ENCODE measurements at regions not wholly inside any gene's neighbourhood (a gene's known extent, or its start where the extent isn't known, plus 50 kb on each side); places are given as distances from the start of the nearest gene placed in this dataset.
"Not testable (repeated sequence)": the region's sequence is repeated elsewhere in the genome, so short reads cannot be mapped to it uniquely, and the experiment has no call there.

DNA sequence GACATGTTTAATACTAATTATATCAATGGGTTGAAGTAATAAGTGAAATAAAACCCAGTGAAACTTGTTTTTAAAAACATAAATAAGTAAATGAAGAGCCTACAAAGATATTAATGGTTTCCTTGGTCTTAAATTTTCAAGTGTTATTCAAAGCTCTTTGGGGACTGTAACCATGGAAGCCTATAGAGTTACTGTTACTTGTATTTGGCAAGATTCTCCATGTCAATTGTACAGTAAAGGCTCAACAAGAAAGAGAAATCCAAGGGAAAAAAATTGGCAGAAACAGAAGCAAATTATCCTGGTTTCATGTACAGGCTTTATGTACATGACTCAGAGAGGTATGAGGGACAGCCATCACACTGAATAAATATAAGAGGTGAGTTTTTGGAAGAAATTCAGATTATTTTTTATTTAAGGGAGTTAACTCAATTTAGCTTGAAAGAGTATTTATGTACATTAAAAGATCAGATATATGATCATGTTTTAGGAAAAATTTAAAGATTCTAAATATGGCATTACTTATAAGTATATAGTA is 151.1 kb upstream of the HMGA2 start:
- no peak for DNase-seq
- Histone ChIP-seq H3K27me3 (no peaks in the 10 kb centered on the region), H3K9me3 (no peaks in the 10 kb centered on the region), H3K4me1 (no peaks in the 10 kb centered on the region), H3K36me3 (no peaks in the 10 kb centered on the region), H3K27ac (no peak overlapping the region), H3K4me3 (no peak overlapping the region)
- intact Hi-C loops (cut with DNase I): loop anchor here (10.0 kb wide), 1 partner anchor 68 kb away; no protein-coding TSS in a partner anchor
- TF ChIP-seq POLR2A (IDR thresholded peaks at IDR 0.05): no peak
- TF ChIP-seq CTCF (IDR thresholded peaks at IDR 0.05): no peak

DNA sequence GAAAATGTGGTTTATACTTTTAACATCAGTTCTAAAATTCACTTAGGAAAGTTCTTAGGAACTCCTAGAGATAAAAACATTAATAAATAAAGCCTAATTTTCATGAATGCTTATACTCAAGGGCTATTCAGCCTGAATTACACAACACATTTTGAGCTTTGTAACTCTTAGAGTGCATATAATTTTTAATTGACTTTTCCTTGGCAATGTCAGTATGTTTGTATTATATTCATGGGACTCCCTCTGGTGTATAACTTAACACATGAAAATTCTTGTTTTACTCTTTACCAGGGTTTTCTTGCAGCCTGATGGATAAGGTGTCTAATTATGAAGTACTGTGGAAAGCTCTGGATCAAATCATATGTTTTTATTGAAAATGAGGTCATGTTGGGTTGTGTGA is 150.6 kb upstream of the HMGA2 start:
- TF ChIP-seq CTCF (IDR thresholded peaks at IDR 0.05) (peak in 2 of 6 experiments; percentile 15 to 56), POLR2A (IDR thresholded peaks at IDR 0.05) (no peak)
- no peak overlapping the region for H3K27ac ChIP-seq
- H3K36me3 ChIP-seq: no peaks in the 10 kb centered on the region
- no peak for DNase-seq
- no peaks in the 10 kb centered on the region for H3K27me3 ChIP-seq
- no peaks in the 10 kb centered on the region for H3K9me3 ChIP-seq
- H3K4me3 ChIP-seq: no peak overlapping the region
- no peaks in the 10 kb centered on the region for H3K4me1 ChIP-seq
- intact Hi-C loops (cut with DNase I): loop anchor here (10.0 kb wide), 1 partner anchor 69 kb away; no protein-coding TSS in a partner anchor

DNA sequence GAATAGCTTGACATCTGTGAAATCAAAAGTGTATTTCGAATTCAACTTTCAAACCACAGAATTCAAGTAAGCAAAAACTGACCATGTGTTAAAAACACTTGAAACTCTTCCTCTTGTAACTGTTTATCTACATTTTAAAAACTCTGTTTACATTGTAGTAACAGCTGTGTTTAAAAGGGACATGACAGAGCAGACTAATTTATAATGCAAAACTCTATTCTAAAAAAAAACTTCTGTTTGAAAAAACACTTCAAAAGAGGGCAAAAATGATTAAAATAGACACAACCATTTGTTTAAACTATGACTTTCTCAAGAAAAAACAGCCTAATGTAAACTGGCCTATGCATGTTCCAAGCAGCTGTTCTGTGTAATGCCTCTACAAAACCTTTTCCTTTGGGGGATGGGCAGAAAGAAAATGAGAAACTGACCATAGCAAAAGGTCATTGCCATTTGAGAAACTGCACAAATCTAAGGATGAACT is 149.1 kb upstream of the HMGA2 start:
- TF ChIP-seq POLR2A (IDR thresholded peaks at IDR 0.05): no peak
- TF ChIP-seq CTCF (IDR thresholded peaks at IDR 0.05): no peak
- WGBS, 2 donors: 33 to 59% methylated on average over 1 of the region's 1 CpG

DNA sequence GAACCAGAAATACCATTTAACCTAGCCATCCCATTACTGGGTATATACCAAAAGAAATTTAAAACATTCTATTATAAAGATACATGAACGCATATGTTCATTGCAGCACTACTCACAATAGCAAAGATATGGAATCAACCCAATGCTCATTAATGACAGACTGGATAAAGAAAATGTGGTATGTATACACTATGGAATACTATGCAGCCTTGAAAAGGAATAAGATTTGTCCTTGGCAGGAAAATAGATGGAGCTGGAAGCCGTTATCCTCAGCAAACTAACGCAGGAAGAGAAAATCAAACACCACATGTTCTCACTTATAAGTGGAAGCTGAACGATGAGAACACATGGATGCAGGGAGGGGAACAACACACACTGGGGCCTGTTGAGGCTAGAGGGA is 146.1 kb upstream of the HMGA2 start:
- intact Hi-C loops (cut with DNase I): loop anchor here (10.0 kb wide), 1 partner anchor 73 kb away; no protein-coding TSS in a partner anchor
- H3K27ac ChIP-seq, H3K9me3 ChIP-seq, H3K27me3 ChIP-seq, H3K4me3 ChIP-seq, DNase-seq, H3K4me1 ChIP-seq, H3K36me3 ChIP-seq: not testable (repeated sequence)
- 91% methylated on average over 4 of the region's 4 CpGs for WGBS, 2 donors

More for the DNA sequence above, 149.1 kb upstream of the HMGA2 start:
- DNase-seq: no peak
- no peak overlapping the region for H3K4me3 ChIP-seq
- H3K9me3 ChIP-seq: no peaks in the 10 kb centered on the region
- intact Hi-C loops (cut with DNase I): loop anchor here (10.0 kb wide), 1 partner anchor 70 kb away; no protein-coding TSS in a partner anchor
- no peaks in the 10 kb centered on the region for H3K27me3 ChIP-seq
- no peaks in the 10 kb centered on the region for H3K36me3 ChIP-seq
- no peaks in the 10 kb centered on the region for H3K4me1 ChIP-seq
- no peak overlapping the region for H3K27ac ChIP-seq

- no peak for TF ChIP-seq CTCF (IDR thresholded peaks at IDR 0.05)
- TF ChIP-seq POLR2A (IDR thresholded peaks at IDR 0.05): no peak
- Histone ChIP-seq H3K36me3 (no peaks in the 10 kb centered on the region), H3K27me3 (peaks cover 0 to 2% (median 0%) of the 10 kb centered on the region in 4 donors), H3K4me3 (no peak overlapping the region), H3K4me1 (no peaks in the 10 kb centered on the region), H3K27ac (no peak overlapping the region), H3K9me3 (no peaks in the 10 kb centered on the region)
- DNase-seq: no peak
- WGBS, 2 donors: 71 to 92% methylated on average over 1 of the region's 1 CpG
- intact Hi-C loops (cut with DNase I): no loop called here
Observed at GRCh38 chr12:65681226-65681625, 143.1 kb upstream of the HMGA2 start.

DNA sequence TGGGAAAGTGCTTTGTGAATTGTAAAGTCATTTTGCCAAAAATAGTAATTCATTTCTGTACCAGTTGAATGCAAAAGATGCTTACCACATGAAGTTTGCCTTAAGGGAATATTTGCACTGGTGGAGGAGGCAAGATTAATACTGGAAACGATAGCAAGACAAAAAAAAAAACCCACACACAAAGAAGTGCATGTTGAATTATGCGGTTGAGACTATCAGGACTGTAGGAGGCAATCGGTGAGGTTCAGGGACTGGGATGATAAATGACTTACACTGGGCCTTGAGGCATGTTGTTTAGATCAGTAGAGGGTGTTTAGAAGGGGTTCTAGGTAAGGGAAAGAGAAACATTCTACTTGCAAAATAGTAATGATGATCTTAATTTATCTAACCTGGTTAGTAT is 142.2 kb upstream of the HMGA2 start:
- TF ChIP-seq CTCF (IDR thresholded peaks at IDR 0.05) (no peak), POLR2A (IDR thresholded peaks at IDR 0.05) (no peak)
- Histone ChIP-seq H3K4me3 (no peak overlapping the region), H3K4me1 (no peaks in the 10 kb centered on the region), H3K36me3 (no peaks in the 10 kb centered on the region), H3K27me3 (peaks cover 0 to 2% (median 0%) of the 10 kb centered on the region in 4 donors), H3K27ac (no peak overlapping the region), H3K9me3 (no peaks in the 10 kb centered on the region)
- intact Hi-C loops (cut with DNase I): no loop called here
- WGBS, 2 donors: 18 to 24% methylated on average over 3 of the region's 3 CpGs
- DNase-seq: no peak
